Astrocyte (in vitro differentiated cells and primary cell): ENCODE measurements at regions not wholly inside any gene's neighbourhood (a gene's known extent, or its start where the extent isn't known, plus 50 kb on each side); places are given as distances from the start of the nearest gene placed in this dataset.

Experiments
- EZH2 ChIP-seq: IDR thresholded peaks from 2 replicates; pipeline ENCODE4 v1.6.1; 2012; ENCODE audit warnings: mild to moderate bottlenecking, low read length, inconsistent platforms; ENCODE audit not compliant: insufficient read depth
- TF ChIP-seq, protein P1 (sequence below): IDR thresholded peaks from 2 replicates; pipeline ENCODE4 v1.5.1; 2011; ENCODE audit warnings: low read depth, mild to moderate bottlenecking, inconsistent platforms, low read length, moderate library complexity; ENCODE audit not compliant: insufficient read depth

DNA sequence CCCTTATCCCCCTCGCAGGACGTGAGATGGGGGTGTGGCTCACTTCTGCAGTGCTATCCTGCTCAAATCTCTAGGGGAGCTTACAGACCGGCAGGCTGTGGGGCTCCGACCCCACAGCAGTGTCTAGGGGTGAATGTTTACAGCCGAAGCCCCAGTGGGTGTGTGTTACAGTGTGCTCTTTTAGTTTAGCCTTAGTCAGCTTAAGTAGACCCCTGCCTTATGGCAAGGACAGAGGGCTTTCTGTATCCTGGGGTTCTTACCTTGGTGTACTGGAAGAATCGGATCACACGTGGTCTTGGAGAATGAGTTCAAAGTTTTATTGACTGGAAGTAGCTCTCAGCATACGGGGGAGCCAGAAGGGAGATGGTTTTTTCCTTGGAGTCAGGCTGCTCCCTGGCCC lies 348.2 kb upstream of the GYPC start:
- TF ChIP-seq, protein P1, sequence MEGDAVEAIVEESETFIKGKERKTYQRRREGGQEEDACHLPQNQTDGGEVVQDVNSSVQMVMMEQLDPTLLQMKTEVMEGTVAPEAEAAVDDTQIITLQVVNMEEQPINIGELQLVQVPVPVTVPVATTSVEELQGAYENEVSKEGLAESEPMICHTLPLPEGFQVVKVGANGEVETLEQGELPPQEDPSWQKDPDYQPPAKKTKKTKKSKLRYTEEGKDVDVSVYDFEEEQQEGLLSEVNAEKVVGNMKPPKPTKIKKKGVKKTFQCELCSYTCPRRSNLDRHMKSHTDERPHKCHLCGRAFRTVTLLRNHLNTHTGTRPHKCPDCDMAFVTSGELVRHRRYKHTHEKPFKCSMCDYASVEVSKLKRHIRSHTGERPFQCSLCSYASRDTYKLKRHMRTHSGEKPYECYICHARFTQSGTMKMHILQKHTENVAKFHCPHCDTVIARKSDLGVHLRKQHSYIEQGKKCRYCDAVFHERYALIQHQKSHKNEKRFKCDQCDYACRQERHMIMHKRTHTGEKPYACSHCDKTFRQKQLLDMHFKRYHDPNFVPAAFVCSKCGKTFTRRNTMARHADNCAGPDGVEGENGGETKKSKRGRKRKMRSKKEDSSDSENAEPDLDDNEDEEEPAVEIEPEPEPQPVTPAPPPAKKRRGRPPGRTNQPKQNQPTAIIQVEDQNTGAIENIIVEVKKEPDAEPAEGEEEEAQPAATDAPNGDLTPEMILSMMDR: no peak
- no peak for TF ChIP-seq EZH2
